ENCODE measurements at regions not wholly inside any gene's neighbourhood (a gene's known extent, or its start where the extent isn't known, plus 50 kb on each side); places are given as distances from the start of the nearest gene placed in this dataset.

- no peak overlapping the region for H3K4me3 ChIP-seq (ENCODE audit: low read depth, low read length)
These were observed 256.5 kb downstream of the MYCN start for GRCh38 chr2:16196687-16197503.

- no peak overlapping the region for H3K4me3 ChIP-seq (ENCODE audit: low read depth, low read length)
These were observed 255.3 kb downstream of the MYCN start for GRCh38 chr2:16195681-16196070.

- no peak overlapping the region for H3K4me3 ChIP-seq (ENCODE audit: low read depth, low read length)
These were observed 254.8 kb downstream of the MYCN start for GRCh38 chr2:16194931-16195680.

GRCh38 chr2:16194530-16194929 is 254.2 kb downstream of the MYCN start:
- H3K4me3 ChIP-seq (ENCODE audit: low read depth, low read length): no peak overlapping the region

- no peak overlapping the region for H3K4me3 ChIP-seq (ENCODE audit: low read depth, low read length)
These were observed 253.7 kb downstream of the MYCN start for GRCh38 chr2:16194096-16194390.

GRCh38 chr2:16192416-16193216 is 252.3 kb downstream of the MYCN start:
- no peak overlapping the region for H3K4me3 ChIP-seq (ENCODE audit: low read depth, low read length)

GRCh38 chr2:16191431-16192200 is 251.3 kb downstream of the MYCN start:
- H3K4me3 ChIP-seq (ENCODE audit: low read depth, low read length): no peak overlapping the region

GRCh38 chr2:16190446-16191270 is 250.3 kb downstream of the MYCN start:
- H3K4me3 ChIP-seq (ENCODE audit: low read depth, low read length): no peak overlapping the region

GRCh38 chr2:16189836-16190160 is 249.4 kb downstream of the MYCN start:
- no peak overlapping the region for H3K4me3 ChIP-seq (ENCODE audit: low read depth, low read length)

GRCh38 chr2:16189029-16189835 is 248.9 kb downstream of the MYCN start:
- H3K4me3 ChIP-seq (ENCODE audit: low read depth, low read length): no peak overlapping the region

GRCh38 chr2:16188261-16188890 is 248.0 kb downstream of the MYCN start:
- H3K4me3 ChIP-seq (ENCODE audit: low read depth, low read length): no peak overlapping the region

- no peak overlapping the region for H3K4me3 ChIP-seq (ENCODE audit: low read depth, low read length)
These were observed 247.1 kb downstream of the MYCN start for GRCh38 chr2:16187482-16187817.

GRCh38 chr2:16186661-16187481 is 246.5 kb downstream of the MYCN start:
- H3K4me3 ChIP-seq (ENCODE audit: low read depth, low read length): no peak overlapping the region

GRCh38 chr2:16185801-16186272 is 245.5 kb downstream of the MYCN start:
- no peak overlapping the region for H3K4me3 ChIP-seq (ENCODE audit: low read depth, low read length)

GRCh38 chr2:16184945-16185660 is 244.8 kb downstream of the MYCN start:
- H3K4me3 ChIP-seq (ENCODE audit: low read depth, low read length): no peak overlapping the region

GRCh38 chr2:16184341-16184890 is 244.1 kb downstream of the MYCN start:
- H3K4me3 ChIP-seq (ENCODE audit: low read depth, low read length): no peak overlapping the region

- H3K4me3 ChIP-seq (ENCODE audit: low read depth, low read length): no peak overlapping the region
These were observed 243.0 kb downstream of the MYCN start for GRCh38 chr2:16183345-16183744.

Data from iPS-11a (cell line).